PC-9 (cell line): ENCODE measurements at regions not wholly inside any gene's neighbourhood (a gene's known extent, or its start where the extent isn't known, plus 50 kb on each side); places are given as distances from the start of the nearest gene placed in this dataset.
"Not testable (repeated sequence)": the region's sequence is repeated elsewhere in the genome, so short reads cannot be mapped to it uniquely, and the experiment has no call there.

Experiments
- CTCF ChIP-seq: fragments of 200-600 bp; sonication (generic); conservative IDR thresholded peaks from 2 replicates; pipeline ENCODE4 v1.6.1; 2017; ENCODE audit warnings: mixed run types, antibody characterized with exemption, mild to moderate bottlenecking, moderate library complexity
- EZH2 ChIP-seq: fragments of 200-600 bp; sonication (generic); IDR thresholded peaks from 2 replicates; pipeline ENCODE4 v1.8.0; 2017; ENCODE audit warnings: antibody characterized with exemption, low read depth

DNA sequence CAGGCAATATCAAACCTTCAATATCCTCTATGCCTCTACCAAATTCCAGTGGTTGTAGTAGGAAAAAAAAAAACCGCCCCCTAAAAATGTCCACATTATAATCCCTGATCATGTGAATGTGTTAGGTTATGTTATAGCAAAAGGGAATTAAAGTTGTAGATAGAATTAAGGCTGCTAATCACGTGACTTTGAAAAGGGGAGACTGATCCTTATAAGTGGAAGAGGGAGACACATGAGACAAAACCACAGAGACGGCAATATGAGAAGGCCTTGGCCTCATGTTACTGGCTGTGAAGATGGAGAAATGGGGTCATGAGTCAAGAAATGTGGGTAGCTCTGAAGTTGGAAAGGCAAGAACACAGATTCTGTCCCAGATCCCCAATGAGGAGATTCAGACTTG lies 1711.3 kb downstream of the KHDRBS2 start:
- TF ChIP-seq EZH2, CTCF: not testable (repeated sequence)
